Middle frontal gyrus (tissue), 1 donor: ENCODE measurements at regions not wholly inside any gene's neighbourhood (a gene's known extent, or its start where the extent isn't known, plus 50 kb on each side); places are given as distances from the start of the nearest gene placed in this dataset.

ENCODE experiments used
- DNase-seq: peaks from one replicate; pipeline ENCODE4 v3.0.0-alpha.2; 2015; ENCODE audit warnings: low spot score; ENCODE audit errors: extremely low spot score

- no peak for DNase-seq
Observed at GRCh38 chr10:85531706-85532105, 834.9 kb downstream of the GRID1 start.

GRCh38 chr10:85532773-85533172, 833.8 kb downstream of the GRID1 start:
- DNase-seq: no peak

GRCh38 chr10:85535926-85536325, 830.7 kb downstream of the GRID1 start:
- DNase-seq: no peak

GRCh38 chr10:85537561-85537960, 829.0 kb downstream of the GRID1 start:
- DNase-seq: no peak

- no peak for DNase-seq
Observed at GRCh38 chr10:85538601-85539000, 828.0 kb downstream of the GRID1 start.

GRCh38 chr10:85542152-85542551, 824.4 kb downstream of the GRID1 start:
- DNase-seq: no peak

GRCh38 chr10:85542936-85543730, 823.5 kb downstream of the GRID1 start:
- no peak for DNase-seq

GRCh38 chr10:85544956-85545355, 821.6 kb downstream of the GRID1 start:
- DNase-seq: no peak

GRCh38 chr10:85545874-85546273, 820.7 kb downstream of the GRID1 start:
- DNase-seq: no peak

GRCh38 chr10:85547460-85548023, 819.1 kb downstream of the GRID1 start:
- no peak for DNase-seq

GRCh38 chr10:85548034-85548433, 818.6 kb downstream of the GRID1 start:
- peak; percentile 86 for DNase-seq
